Body of pancreas (tissue), 4 donors: ENCODE measurements at regions not wholly inside any gene's neighbourhood (a gene's known extent, or its start where the extent isn't known, plus 50 kb on each side); places are given as distances from the start of the nearest gene placed in this dataset.

Experiments used
- POLR2A ChIP-seq, 3 donors: fragments of 450-650 bp; IDR thresholded peaks; one replicate each; pipeline ENCODE4 v1.6.1; 2016; ENCODE audit warnings: antibody characterized with exemption in 3 of 3, mild to moderate bottlenecking in 2 of 3
- TF ChIP-seq, protein P1 (sequence below), 7 experiments: fragments of 450-650 bp in 4 of 7; fragments of 200-600 bp in 3 of 7; sonication (generic) in 3 of 7; IDR thresholded peaks; one replicate each; pipeline ENCODE4 v1.5.1; 2016 to 2019; ENCODE audit warnings: antibody characterized with exemption in 7 of 7

DNA sequence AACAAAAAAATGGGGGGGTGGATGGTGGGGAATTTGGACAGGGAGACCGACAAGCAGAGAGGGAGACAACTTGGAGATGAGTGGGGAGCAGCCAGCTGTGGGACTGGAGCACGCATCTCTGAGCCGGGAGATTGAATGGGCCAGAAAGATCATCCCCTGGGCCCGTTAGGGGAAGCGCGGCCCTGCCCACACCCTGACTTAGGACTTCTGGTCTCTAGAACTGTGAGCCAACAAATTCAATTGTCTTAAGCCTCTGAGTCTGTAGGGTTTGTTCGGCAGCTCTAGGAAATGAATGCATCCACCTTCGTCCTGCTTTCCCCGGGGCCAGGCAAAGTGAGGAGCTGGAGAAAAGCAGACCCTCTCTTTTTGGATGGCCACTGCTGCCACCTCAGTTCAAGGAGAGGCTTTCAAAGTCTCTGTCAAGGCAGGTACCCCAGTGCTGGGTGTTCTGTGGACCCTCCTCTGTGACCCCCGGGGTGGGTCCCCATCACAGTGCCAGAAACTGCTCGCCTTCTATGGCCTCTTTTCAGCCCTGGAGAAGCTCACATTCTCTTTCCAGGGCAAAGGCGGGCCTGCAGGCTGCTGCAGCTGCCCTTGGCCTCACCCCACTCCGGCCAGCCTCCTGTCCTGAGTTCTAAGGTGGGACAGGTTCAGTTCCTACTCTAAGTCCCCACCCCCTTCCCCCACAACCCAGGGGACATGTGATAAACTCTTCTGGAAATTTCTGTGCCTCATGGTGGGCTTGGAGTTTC, 423.2 kb downstream of the RPS24 start:
- TF ChIP-seq, protein P1, sequence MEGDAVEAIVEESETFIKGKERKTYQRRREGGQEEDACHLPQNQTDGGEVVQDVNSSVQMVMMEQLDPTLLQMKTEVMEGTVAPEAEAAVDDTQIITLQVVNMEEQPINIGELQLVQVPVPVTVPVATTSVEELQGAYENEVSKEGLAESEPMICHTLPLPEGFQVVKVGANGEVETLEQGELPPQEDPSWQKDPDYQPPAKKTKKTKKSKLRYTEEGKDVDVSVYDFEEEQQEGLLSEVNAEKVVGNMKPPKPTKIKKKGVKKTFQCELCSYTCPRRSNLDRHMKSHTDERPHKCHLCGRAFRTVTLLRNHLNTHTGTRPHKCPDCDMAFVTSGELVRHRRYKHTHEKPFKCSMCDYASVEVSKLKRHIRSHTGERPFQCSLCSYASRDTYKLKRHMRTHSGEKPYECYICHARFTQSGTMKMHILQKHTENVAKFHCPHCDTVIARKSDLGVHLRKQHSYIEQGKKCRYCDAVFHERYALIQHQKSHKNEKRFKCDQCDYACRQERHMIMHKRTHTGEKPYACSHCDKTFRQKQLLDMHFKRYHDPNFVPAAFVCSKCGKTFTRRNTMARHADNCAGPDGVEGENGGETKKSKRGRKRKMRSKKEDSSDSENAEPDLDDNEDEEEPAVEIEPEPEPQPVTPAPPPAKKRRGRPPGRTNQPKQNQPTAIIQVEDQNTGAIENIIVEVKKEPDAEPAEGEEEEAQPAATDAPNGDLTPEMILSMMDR (IDR thresholded peaks at IDR 0.05): no peak
- no peak for TF ChIP-seq POLR2A (IDR thresholded peaks at IDR 0.05)
